ENCODE measurements at regions not wholly inside any gene's neighbourhood (a gene's known extent, or its start where the extent isn't known, plus 50 kb on each side); places are given as distances from the start of the nearest gene placed in this dataset.

GRCh38 chr17:77596491-77597417 lies 361.7 kb upstream of the TNRC6C start:
- no peak for DNase-seq (ENCODE audit: low read depth)

- DNase-seq (ENCODE audit: low read depth) = no peak
These were observed 360.9 kb upstream of the TNRC6C start for GRCh38 chr17:77597418-77598240.

DNA sequence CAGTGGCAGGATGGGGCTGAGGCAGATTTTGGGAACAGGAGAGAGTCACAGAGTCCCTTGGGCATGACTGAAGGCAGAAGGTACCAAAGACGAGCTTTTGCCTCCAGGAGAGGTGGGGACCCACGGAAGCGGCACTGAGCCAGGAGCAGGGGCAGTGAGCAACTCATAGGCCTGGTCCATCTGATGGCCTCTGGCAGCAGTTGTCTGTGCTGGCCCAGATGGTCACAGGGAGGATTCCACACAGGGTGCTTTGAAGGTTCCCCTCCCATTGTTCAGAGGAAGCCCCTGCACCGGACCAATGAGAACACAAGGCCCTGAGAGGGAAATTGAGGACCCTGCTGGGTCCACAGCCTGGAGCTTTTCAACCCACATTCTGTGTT lies 360.3 kb upstream of the TNRC6C start:
- no peak for DNase-seq (ENCODE audit: low read depth)

DNA sequence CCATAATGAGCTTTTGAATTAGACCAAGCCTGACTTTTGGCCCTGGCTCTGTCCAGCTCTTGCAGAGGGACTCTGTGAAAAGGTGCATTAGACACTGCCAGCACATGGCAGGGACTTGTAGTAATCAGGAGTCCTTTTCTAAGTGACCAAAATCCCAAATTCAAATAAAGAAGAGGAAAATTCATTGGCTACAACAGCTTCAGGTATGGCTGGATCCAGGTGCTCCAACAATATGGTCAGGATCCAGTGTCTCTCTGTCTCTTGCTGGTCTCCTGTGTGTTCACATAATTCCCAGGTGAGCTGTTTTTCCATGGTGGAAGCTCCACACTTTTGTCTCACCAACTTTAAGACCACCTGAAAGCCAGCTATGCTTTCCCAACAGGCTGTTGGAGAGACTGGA lies 358.8 kb upstream of the TNRC6C start:
- DNase-seq (ENCODE audit: low read depth) = no peak

- no peak for DNase-seq (ENCODE audit: low read depth)
These were observed 358.2 kb upstream of the TNRC6C start for GRCh38 chr17:77600346-77600745.

DNA sequence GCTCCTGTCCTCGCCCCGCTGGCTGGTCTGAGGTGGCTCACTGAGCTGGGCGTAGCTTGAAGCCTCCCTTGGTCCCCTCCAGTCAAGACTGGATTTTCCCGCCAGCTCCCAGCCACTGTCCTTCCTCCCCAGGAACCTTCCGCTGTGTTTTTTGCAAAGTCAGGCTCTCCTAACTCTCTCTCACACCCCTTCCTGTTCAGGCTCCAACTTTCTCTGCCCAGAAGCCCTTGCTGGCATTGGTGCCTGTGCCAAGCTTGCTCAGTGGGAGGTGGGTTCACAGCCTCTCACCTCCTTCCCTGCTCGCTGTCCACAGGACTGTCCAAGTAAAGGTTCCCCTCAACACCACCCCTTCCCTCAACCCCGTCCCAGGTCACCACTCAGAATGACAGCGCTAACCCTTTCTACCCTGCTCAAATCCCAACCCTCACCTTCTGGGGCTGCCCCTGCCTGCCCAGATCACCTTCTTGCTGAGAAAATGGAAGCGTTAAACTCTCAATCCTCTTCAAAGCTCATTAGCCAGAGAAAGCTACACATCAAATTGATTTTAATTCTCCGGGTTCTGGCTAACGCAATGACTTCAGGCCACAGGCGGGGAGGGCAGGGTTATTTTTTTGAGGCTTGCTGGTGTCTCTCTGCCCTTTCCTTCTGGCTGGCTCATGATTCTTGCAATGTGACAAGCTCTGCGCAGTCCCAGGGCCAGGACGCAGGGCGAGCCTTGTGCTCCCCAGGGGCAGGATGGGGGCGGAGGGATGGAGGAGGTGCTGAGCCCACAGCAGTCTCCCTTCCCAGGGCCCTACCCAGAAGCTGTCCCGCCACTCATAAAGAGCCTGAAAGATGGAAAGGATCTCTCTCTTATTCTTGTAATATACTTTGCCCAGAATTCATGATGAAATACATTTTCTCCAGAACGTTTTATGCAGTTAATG lies 357.2 kb upstream of the TNRC6C start:
- no peak for DNase-seq (ENCODE audit: low read depth)

DNA sequence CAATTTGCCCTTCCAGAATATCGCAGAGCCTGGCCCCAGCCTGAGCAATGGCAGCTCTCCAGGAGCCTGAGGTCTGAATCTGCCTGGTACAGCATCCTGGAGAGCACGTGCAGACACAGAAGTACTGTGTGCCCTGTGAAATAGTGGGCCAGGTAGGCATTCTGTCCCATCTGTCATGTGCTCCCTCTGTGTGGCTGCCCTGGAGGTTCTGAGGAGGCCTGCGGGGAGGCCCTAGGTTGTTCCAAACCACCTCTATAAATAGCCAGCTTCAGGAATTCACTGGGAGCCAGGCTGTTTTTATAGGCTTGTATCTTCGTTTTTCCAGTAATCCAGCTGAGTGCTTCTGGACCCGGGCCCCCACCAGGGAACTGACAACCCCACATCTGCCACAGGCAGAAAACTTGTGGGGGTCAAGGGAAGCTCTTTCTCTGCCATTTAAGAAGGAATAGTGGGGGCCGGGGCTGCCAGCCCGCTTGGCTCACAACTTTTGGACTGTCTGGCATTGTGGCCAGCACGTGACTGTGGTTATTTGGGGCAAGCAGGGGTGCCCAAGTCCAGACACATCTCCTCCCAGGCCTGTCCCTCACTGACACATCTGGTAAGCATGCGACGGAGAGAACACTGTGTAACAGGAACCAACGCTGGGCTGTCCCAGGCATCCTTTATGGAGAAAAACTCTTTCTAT lies 356.3 kb upstream of the TNRC6C start:
- DNase-seq (ENCODE audit: low read depth) = peak; percentile 91

DNA sequence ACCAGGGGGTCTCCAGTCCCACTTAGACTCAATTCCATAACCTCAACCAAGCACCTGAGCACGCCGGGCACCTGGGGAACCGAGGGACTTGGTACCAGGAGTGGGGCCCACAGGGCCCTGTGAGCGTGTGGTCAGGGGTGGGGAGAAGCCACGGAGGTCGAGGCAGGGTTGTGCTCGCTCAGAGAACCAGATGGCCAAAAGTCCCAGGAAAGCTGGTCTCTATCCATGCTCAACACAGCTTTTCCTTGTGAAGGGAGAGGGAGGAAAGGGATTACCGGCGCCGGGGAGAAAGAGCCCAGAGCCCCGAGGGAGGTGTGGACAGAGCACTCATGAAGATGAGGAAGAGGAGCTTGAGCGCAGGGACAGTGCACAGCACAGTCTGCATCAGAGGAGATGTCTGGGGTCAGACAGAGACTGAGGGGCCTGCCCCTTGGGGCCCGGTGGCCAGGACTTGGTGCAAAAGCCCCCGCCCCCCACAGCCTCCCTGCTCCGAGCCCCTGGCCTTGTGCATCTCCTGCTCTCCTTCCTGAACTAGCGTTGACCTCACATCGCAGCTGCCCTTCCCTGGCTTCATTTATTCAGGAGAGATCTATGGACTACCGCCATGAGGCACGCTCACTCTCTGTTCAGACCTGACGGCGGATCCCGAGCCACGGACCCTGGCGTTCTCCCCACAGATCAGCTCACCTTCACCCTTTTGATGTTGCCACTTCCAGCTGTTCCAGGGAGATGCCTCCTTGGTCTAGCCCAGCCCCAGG lies 355.4 kb upstream of the TNRC6C start:
- DNase-seq (ENCODE audit: low read depth) = no peak

- DNase-seq (ENCODE audit: low read depth) = no peak
These were observed 354.1 kb upstream of the TNRC6C start for GRCh38 chr17:77604301-77604972.

GRCh38 chr17:77604973-77605313 lies 353.6 kb upstream of the TNRC6C start:
- DNase-seq (ENCODE audit: low read depth) = no peak

DNA sequence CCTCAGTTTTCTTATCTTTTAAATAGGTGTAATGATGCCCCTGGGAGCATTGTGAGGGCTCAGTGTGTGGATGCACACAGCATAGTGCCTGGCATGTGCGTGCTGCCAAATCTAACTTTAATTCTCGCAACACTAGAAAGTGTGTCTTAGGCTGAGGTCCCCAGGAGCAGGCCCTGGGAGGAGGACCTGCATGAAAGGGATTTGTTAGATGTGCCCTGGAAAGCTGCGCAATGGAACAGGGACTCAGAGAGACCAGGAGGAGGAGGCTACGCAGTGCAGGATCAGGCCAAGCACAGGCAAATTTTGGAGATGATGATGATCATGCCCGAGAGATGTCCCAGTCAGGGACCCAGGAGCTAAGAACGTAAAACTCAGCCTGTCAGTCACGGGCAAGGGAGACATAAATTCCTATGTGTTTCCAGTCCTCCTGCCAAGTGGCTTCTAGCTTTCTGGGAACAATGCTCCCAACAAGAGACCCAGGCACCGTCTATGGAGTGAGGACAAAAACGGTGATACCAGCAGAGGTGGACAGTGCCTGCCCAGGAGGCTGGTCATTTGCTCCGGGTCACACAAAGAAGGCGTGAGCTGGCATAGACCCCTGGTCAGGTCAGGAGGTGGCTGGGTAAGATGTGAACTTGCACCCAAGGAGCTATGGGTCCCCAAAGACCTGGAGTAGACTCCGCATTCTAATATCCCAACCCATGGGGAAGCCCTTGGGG lies 352.2 kb upstream of the TNRC6C start:
- no peak for DNase-seq (ENCODE audit: low read depth)

- no peak for DNase-seq (ENCODE audit: low read depth)
These were observed 351.7 kb upstream of the TNRC6C start for GRCh38 chr17:77606865-77607210.

- no peak for DNase-seq (ENCODE audit: low read depth)
These were observed 350.9 kb upstream of the TNRC6C start for GRCh38 chr17:77607606-77608005.

DNA sequence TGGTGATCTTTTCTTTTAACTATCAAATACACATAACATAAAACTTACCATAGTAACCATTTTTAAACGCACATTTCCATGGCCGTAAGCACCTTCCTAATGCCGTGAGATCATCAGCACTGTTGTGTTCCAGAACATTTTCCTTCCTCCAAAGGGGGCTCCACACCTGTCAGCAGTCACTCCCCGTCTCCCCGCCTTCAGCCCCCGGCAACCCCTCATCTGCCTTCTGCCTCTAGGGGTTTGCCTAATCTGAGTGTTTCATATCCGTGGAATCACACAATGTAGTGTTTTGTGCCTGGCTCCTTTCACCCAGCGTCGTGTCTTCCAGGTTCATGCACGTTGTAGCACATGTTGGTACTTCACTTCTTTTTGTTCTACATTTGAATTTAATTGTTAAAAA lies 350.1 kb upstream of the TNRC6C start:
- DNase-seq (ENCODE audit: low read depth) = no peak

GRCh38 chr17:77609553-77610517 lies 348.7 kb upstream of the TNRC6C start:
- no peak for DNase-seq (ENCODE audit: low read depth)

DNA sequence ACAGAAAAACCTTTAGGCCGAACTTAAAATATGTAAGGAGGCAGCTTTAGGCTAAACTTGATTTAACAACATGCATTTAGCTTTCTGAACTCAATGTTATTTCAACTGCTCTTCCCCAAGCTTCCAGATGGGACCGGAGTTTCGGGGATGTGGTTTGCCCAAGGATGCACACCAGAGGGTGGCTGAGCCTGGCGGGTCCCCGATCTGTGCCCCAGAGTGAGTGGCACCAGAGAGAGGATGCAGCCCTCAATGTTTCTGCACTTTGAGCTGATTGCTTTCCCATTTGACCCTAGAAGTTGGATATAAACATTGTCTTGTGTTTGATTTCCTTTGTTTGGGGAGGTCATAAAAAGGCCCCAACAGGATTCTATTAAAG lies 348.0 kb upstream of the TNRC6C start:
- DNase-seq (ENCODE audit: low read depth) = no peak

GRCh38 chr17:77610972-77611521 lies 347.5 kb upstream of the TNRC6C start:
- DNase-seq (ENCODE audit: low read depth) = no peak

Measured in LHCN-M2 (cell line).